Cerebellar cortex (tissue), 1 donor: ENCODE measurements at regions not wholly inside any gene's neighbourhood (a gene's known extent, or its start where the extent isn't known, plus 50 kb on each side); places are given as distances from the start of the nearest gene placed in this dataset.
"Not testable (repeated sequence)": the region's sequence is repeated elsewhere in the genome, so short reads cannot be mapped to it uniquely, and the experiment has no call there.

Experiments used
- DNase-seq: peaks from one replicate; pipeline ENCODE4 v3.0.0-alpha.2; 2015; ENCODE audit warnings: low spot score

GRCh38 chr10:123270221-123270620 is 116.0 kb downstream of the BUB3 start:
- no peak for DNase-seq

- DNase-seq, result no peak
Observed at GRCh38 chr10:123270806-123271205, 116.6 kb downstream of the BUB3 start.

GRCh38 chr10:123272171-123272570 is 118.0 kb downstream of the BUB3 start:
- no peak for DNase-seq

- no peak for DNase-seq
Observed at GRCh38 chr10:123274306-123275135, 120.3 kb downstream of the BUB3 start.

- DNase-seq, result no peak
Observed at GRCh38 chr10:123275136-123275564, 120.9 kb downstream of the BUB3 start.

- no peak for DNase-seq
Observed at GRCh38 chr10:123278445-123278844, 124.2 kb downstream of the BUB3 start.

GRCh38 chr10:123283371-123283770 is 129.2 kb downstream of the BUB3 start:
- not testable (repeated sequence) for DNase-seq

- no peak for DNase-seq
Observed at GRCh38 chr10:123284022-123284421, 129.8 kb downstream of the BUB3 start.

- no peak for DNase-seq
Observed at GRCh38 chr10:123287594-123288247, 133.5 kb downstream of the BUB3 start.

GRCh38 chr10:123289432-123289831 is 135.2 kb downstream of the BUB3 start:
- DNase-seq, result no peak

- no peak for DNase-seq
Observed at GRCh38 chr10:123294109-123294508, 139.9 kb downstream of the BUB3 start.

- no peak for DNase-seq
Observed at GRCh38 chr10:123294886-123295285, 140.7 kb downstream of the BUB3 start.

GRCh38 chr10:123295644-123296043 is 141.4 kb downstream of the BUB3 start:
- no peak for DNase-seq

- no peak for DNase-seq
Observed at GRCh38 chr10:123297175-123297574, 143.0 kb downstream of the BUB3 start.

- no peak for DNase-seq
Observed at GRCh38 chr10:123298583-123298982, 144.4 kb downstream of the BUB3 start.

- DNase-seq, result no peak
Observed at GRCh38 chr10:123299598-123299997, 145.4 kb downstream of the BUB3 start.

GRCh38 chr10:123301077-123301857 is 147.1 kb downstream of the BUB3 start:
- DNase-seq, result no peak

- no peak for DNase-seq
Observed at GRCh38 chr10:123303581-123304337, 149.6 kb downstream of the BUB3 start.

- no peak for DNase-seq
Observed at GRCh38 chr10:123305671-123306070, 151.5 kb downstream of the BUB3 start.

- DNase-seq, result no peak
Observed at GRCh38 chr10:123306290-123306689, 152.1 kb downstream of the BUB3 start.

- DNase-seq, result no peak
Observed at GRCh38 chr10:123309731-123310130, 155.5 kb downstream of the BUB3 start.

- no peak for DNase-seq
Observed at GRCh38 chr10:123316776-123317175, 162.6 kb downstream of the BUB3 start.
